IMR-90 (cell line): ENCODE measurements at regions not wholly inside any gene's neighbourhood (a gene's known extent, or its start where the extent isn't known, plus 50 kb on each side); places are given as distances from the start of the nearest gene placed in this dataset.

ENCODE experiments used
- ATAC-seq: fragments of 200-7000 bp; cut with Tn5 transposase; 2 replicates; pipeline ENCODE4 v1.9.1; 2020; ENCODE audit warnings: low read depth, mild to moderate bottlenecking, moderate library complexity
- BruUV-seq: library from RNA; stranded (reverse); fragments of 400-500 nt; replicated peaks from 2 replicates; lab custom pipeline; 2021; lab: Mats Ljungman, UMichigan
- CTCF ChIA-PET: fragments of 300-600 bp; formaldehyde crosslinking; extraction: SDS; loops from one replicate; lab custom pipeline; 2021; ENCODE audit warnings: antibody characterized with exemption; lab: Yijun Ruan, JAX
- POLR2A ChIA-PET: fragments of 300-600 bp; sonication (Branson Sonifier 250); formaldehyde crosslinking; loops from one replicate; lab custom pipeline; 2022; ENCODE audit warnings: antibody characterized with exemption; ENCODE audit not compliant: unreplicated experiment; lab: Charles Lee
- DNase-seq: peaks from one replicate; pipeline ENCODE4 v3.0.0; 2013
- H2AFZ ChIP-seq: replicated peaks from 2 replicates; pipeline ENCODE3; 2013; ENCODE audit warnings: low read length, mild to moderate bottlenecking; ENCODE audit not compliant: poor library complexity
- H2AK5ac ChIP-seq: 2 replicates; pipeline ENCODE4 v1.6.1; 2013; ENCODE audit warnings: low read depth, low read length, inconsistent platforms
- H2AK9ac ChIP-seq: replicated peaks from 2 replicates; pipeline ENCODE3; 2013; ENCODE audit warnings: mild to moderate bottlenecking, low read depth, low read length, moderate library complexity; ENCODE audit not compliant: poor library complexity
- H2BK120ac ChIP-seq: 2 replicates; pipeline ENCODE4 v1.6.1; 2013; ENCODE audit warnings: low read depth, low read length, inconsistent platforms
- H2BK15ac ChIP-seq: 3 replicates; pipeline ENCODE4 v1.6.1; 2013; ENCODE audit warnings: low read depth, low read length, inconsistent platforms
- H2BK20ac ChIP-seq: 2 replicates; pipeline ENCODE4 v1.6.1; 2013; ENCODE audit warnings: low read depth, mild to moderate bottlenecking, inconsistent platforms, low read length, moderate library complexity
- H2BK5ac ChIP-seq: 2 replicates; pipeline ENCODE4 v1.6.1; 2013; ENCODE audit warnings: mild to moderate bottlenecking, low read depth, low read length, inconsistent platforms; ENCODE audit not compliant: poor library complexity, severe bottlenecking
- H3K14ac ChIP-seq: replicated peaks from 2 replicates; pipeline ENCODE4 v1.6.1; 2013; ENCODE audit warnings: low read depth, low read length, inconsistent platforms
- H3K18ac ChIP-seq: 2 replicates; pipeline ENCODE4 v1.6.1; 2013; ENCODE audit warnings: low read depth, low read length, control low read depth
- H3K23ac ChIP-seq: 2 replicates; pipeline ENCODE4 v1.6.1; 2013; ENCODE audit warnings: low read depth, low read length, inconsistent platforms
- H3K27ac ChIP-seq: 2 replicates; pipeline ENCODE4 v1.5.1; 2013; ENCODE audit warnings: mild to moderate bottlenecking, control low read depth, low read length; ENCODE audit not compliant: insufficient read depth
- H3K27me3 ChIP-seq: 2 replicates; pipeline ENCODE4 v1.6.1; 2013; ENCODE audit warnings: low read length; ENCODE audit not compliant: control insufficient read depth, insufficient read depth
- H3K36me3 ChIP-seq: 2 replicates; pipeline ENCODE4 v1.6.1; 2013; ENCODE audit warnings: low read length, mixed read lengths; ENCODE audit not compliant: control insufficient read depth, insufficient read depth
- H3K4ac ChIP-seq: 2 replicates; pipeline ENCODE4 v1.6.1; 2013; ENCODE audit warnings: low read depth, low read length, inconsistent platforms
- H3K4me1 ChIP-seq: 2 replicates; pipeline ENCODE4 v1.6.1; 2013; ENCODE audit warnings: low read length, mixed read lengths; ENCODE audit not compliant: control insufficient read depth, insufficient read depth
- H3K4me2 ChIP-seq: 2 replicates; pipeline ENCODE4 v1.6.1; 2013; ENCODE audit warnings: low read depth, mild to moderate bottlenecking, control low read depth, low read length, moderate library complexity
- H3K4me3 ChIP-seq: 2 replicates; pipeline ENCODE4 v1.5.1; 2013; ENCODE audit warnings: low read depth, mild to moderate bottlenecking, control low read depth, low read length, moderate library complexity; ENCODE audit not compliant: insufficient read depth
- H3K56ac ChIP-seq: 2 replicates; pipeline ENCODE4 v1.6.1; 2013; ENCODE audit warnings: low read length, inconsistent platforms; ENCODE audit not compliant: insufficient read depth; ENCODE audit errors: extremely low read depth
- H3K79me1 ChIP-seq, 2 experiments: 2 replicates each; pipeline ENCODE4 v1.6.1; 2013; ENCODE audit warnings: low read length in 2 of 2, inconsistent platforms in 1 of 2, low read depth in 1 of 2
- H3K9ac ChIP-seq: 2 replicates; pipeline ENCODE4 v1.6.1; 2013; ENCODE audit warnings: low read depth, low read length, control low read depth
- H3K9me1 ChIP-seq: 2 replicates; pipeline ENCODE4 v1.6.1; 2013; ENCODE audit warnings: low read length, inconsistent platforms; ENCODE audit not compliant: insufficient read depth
- H3K9me3 ChIP-seq: 2 replicates; pipeline ENCODE4 v1.6.1; 2013; ENCODE audit warnings: low read length; ENCODE audit not compliant: control insufficient read depth, insufficient read depth
- H4K20me1 ChIP-seq: 2 replicates; pipeline ENCODE4 v1.6.1; 2013; ENCODE audit warnings: low read length, inconsistent platforms; ENCODE audit not compliant: insufficient read depth
- H4K5ac ChIP-seq: 2 replicates; pipeline ENCODE4 v1.6.1; 2013; ENCODE audit warnings: mild to moderate bottlenecking, low read depth, low read length, control low read depth
- H4K8ac ChIP-seq, 2 experiments: 2 replicates each; pipeline ENCODE4 v1.6.1; 2013; ENCODE audit warnings: low read depth in 2 of 2, low read length in 2 of 2, control low read depth in 1 of 2, inconsistent platforms in 1 of 2
- H4K91ac ChIP-seq: 2 replicates; pipeline ENCODE4 v1.6.1; 2013; ENCODE audit warnings: low read depth, low read length, inconsistent platforms; ENCODE audit not compliant: insufficient read depth
- BHLHE40 ChIP-seq: fragments of 150-350 bp; IDR thresholded peaks from 2 replicates; pipeline ENCODE4 v1.6.1; 2016; ENCODE audit warnings: mild to moderate bottlenecking, low read depth, low read length
- MAZ ChIP-seq: IDR thresholded peaks from 2 replicates; pipeline ENCODE4 v1.6.1; 2012; ENCODE audit warnings: low read depth, mild to moderate bottlenecking, low read length, improper control_type of control experiment, moderate library complexity, borderline replicate concordance
- RFX5 ChIP-seq: IDR thresholded peaks from 2 replicates; pipeline ENCODE4 v1.8.0; 2012; ENCODE audit warnings: low read depth, mild to moderate bottlenecking, low read length, moderate library complexity
- USF2 ChIP-seq: fragments of 150-350 bp; IDR thresholded peaks from 2 replicates; pipeline ENCODE4 v1.6.1; 2017; ENCODE audit warnings: mild to moderate bottlenecking, antibody characterized with exemption, low read length, low read depth
- dilution Hi-C: fragments of 300-500 bp; cut with HindIII; formaldehyde crosslinking; loops from one replicate; pipeline ENCODE4 v1.14.3; 2018; ENCODE audit warnings: low sequenced_read_pairs; ENCODE audit not compliant: unreplicated experiment
- in situ Hi-C: fragments of 300-500 bp; cut with MboI; formaldehyde crosslinking; loops from 3 replicates; pipeline ENCODE4 v1.14.3; 2019; ENCODE audit warnings: low sequenced_read_pairs, inconsistent platforms, mixed read lengths
- intact Hi-C: fragments of 100-400 bp; cut with micrococcal nuclease; formaldehyde crosslinking; loops from 2 replicates; pipeline ENCODE4 v1.10.0; 2022

GRCh38 chr11:87628957-87629356 is 546.3 kb downstream of the RAB38 start:
- CTCF ChIA-PET = no interaction called here
- H2BK20ac ChIP-seq = no peak overlapping the region
- no peak for DNase-seq
- no peak overlapping the region for H3K4ac ChIP-seq
- no peak overlapping the region for H3K14ac ChIP-seq
- H3K9ac ChIP-seq = no peak overlapping the region
- H3K27ac ChIP-seq = no peak overlapping the region
- no peaks in the 10 kb centered on the region for H3K4me1 ChIP-seq
- BruUV-seq = no TSS peak
- H2BK120ac ChIP-seq = no peak overlapping the region
- no peaks in the 10 kb centered on the region for H4K20me1 ChIP-seq
- TF ChIP-seq RFX5 (no peak), USF2 (no peak), BHLHE40 (no peak), MAZ (no peak)
- POLR2A ChIA-PET = no interaction called here
- no peak overlapping the region for H3K56ac ChIP-seq
- no peak overlapping the region for H2AK5ac ChIP-seq
- no peak overlapping the region for H3K23ac ChIP-seq
- dilution Hi-C loops (no loop called here), in situ Hi-C loops (no loop called here), intact Hi-C loops (no loop called here)
- H3K9me1 ChIP-seq = no peaks in the 10 kb centered on the region
- no peak overlapping the region for H2AFZ ChIP-seq
- H3K27me3 ChIP-seq = no peaks in the 10 kb centered on the region
- no peak overlapping the region for H4K5ac ChIP-seq
- H3K36me3 ChIP-seq = no peaks in the 10 kb centered on the region
- H3K4me3 ChIP-seq = no peak overlapping the region
- no peaks in the 10 kb centered on the region for H3K79me1 ChIP-seq
- H4K8ac ChIP-seq = no peak overlapping the region
- no peak overlapping the region for H2BK5ac ChIP-seq
- no peak overlapping the region for H2AK9ac ChIP-seq
- H3K18ac ChIP-seq = no peak overlapping the region
- no peak for ATAC-seq
- no peak overlapping the region for H4K91ac ChIP-seq
- no peaks in the 10 kb centered on the region; the same call in 1 of the 2 replicates for H3K9me3 ChIP-seq
- H2BK15ac ChIP-seq = no peak overlapping the region
- no peak overlapping the region for H3K4me2 ChIP-seq
